ENCODE measurements at regions not wholly inside any gene's neighbourhood (a gene's known extent, or its start where the extent isn't known, plus 50 kb on each side); places are given as distances from the start of the nearest gene placed in this dataset.

GRCh38 chr15:87609894-87610293 lies 646.6 kb downstream of the NTRK3 start:
- no peak for TF ChIP-seq CTCF (IDR thresholded peaks at IDR 0.05; ENCODE audit: low read depth, low read length)
- no peak for TF ChIP-seq EZH2phosphoT487 (IDR thresholded peaks at IDR 0.05; ENCODE audit: low read depth)
